K562 (cell line): ENCODE measurements at regions not wholly inside any gene's neighbourhood (a gene's known extent, or its start where the extent isn't known, plus 50 kb on each side); places are given as distances from the start of the nearest gene placed in this dataset.

Experiments
- CTCF ChIP-seq, 3 experiments: IDR thresholded peaks in 2 of 3; conservative IDR thresholded peaks in 1 of 3; 2 replicates each; pipeline ENCODE4 v1.5.1; 2011 to 2012; ENCODE audit warnings: low read length in 3 of 3, mild to moderate bottlenecking in 3 of 3, control low read depth in 2 of 3, improper control_type of control experiment in 1 of 3, inconsistent platforms in 1 of 3, low read depth in 1 of 3, mixed read lengths in 1 of 3, moderate library complexity in 1 of 3; ENCODE audit not compliant: insufficient read depth in 2 of 3
- ETS2 ChIP-seq: IDR thresholded peaks from 2 replicates; pipeline ENCODE4 v1.6.1; 2016; ENCODE audit warnings: borderline replicate concordance, missing genetic modification characterization, mild to moderate bottlenecking, moderate library complexity, missing compliant biosample characterization; ENCODE audit not compliant: poor library complexity, severe bottlenecking
- TBP ChIP-seq: optimal IDR thresholded peaks from 2 replicates; pipeline ENCODE3; 2011; ENCODE audit warnings: low read depth, low read length, improper control_type of control experiment
- TCF7L2 ChIP-seq: fragments of 150-350 bp; IDR thresholded peaks from 2 replicates; pipeline ENCODE4 v1.6.1; 2016; ENCODE audit warnings: low read depth, mild to moderate bottlenecking, low read length, moderate library complexity
- ZNF518B ChIP-seq: fragments of 250-450 bp; sonication (Bioruptor Pico); IDR thresholded peaks from 2 replicates; pipeline ENCODE4 v1.5.0; 2021; ENCODE audit warnings: mild to moderate bottlenecking, moderate library complexity

- no peak for TF ChIP-seq ZNF518B (CRISPR knock-in tag)
- TF ChIP-seq CTCF (IDR thresholded peaks at IDR 0.05 in 2 of 3, conservative IDR thresholded peaks at IDR 0.05 in 1 of 3; ENCODE audit: insufficient read depth in 2 of 3, low read depth in 1 of 3, low read length in 3 of 3): no peak
- TF ChIP-seq TBP: no peak
- no peak for TF ChIP-seq TCF7L2
- no peak for TF ChIP-seq ETS2
These were observed 428.7 kb downstream of the PLA2G4A start for GRCh38 chr1:187257476-187257875.
